ENCODE measurements at regions not wholly inside any gene's neighbourhood (a gene's known extent, or its start where the extent isn't known, plus 50 kb on each side); places are given as distances from the start of the nearest gene placed in this dataset.

- no peak for TF ChIP-seq Cebpa-rat (IDR thresholded peaks at IDR 0.05)
Observed at GRCh38 chr3:135495891-135496290, 469.6 kb upstream of the PPP2R3A start.

GRCh38 chr3:135497979-135498378, 467.5 kb upstream of the PPP2R3A start:
- H3K4me2 ChIP-seq: peak overlapping the region in 7 of 11 experiments; percentile 3 to 55 (median 24); a peak in 8 of 22 replicates

More at GRCh38 chr3:135495891-135496290, 469.6 kb upstream of the PPP2R3A start:
- Histone ChIP-seq H4K20me1 (no peaks in the 10 kb centered on the region), H3K9me3 (replicated peaks in 1 of 11) (peaks cover 0 to 3% (median 0%) of the 10 kb centered on the region in 11 experiments; a peak in 1 of 22 replicates), H3K9ac (no peak overlapping the region), H3K4me3 (no peak overlapping the region), H3K27ac (no peak overlapping the region), H3K4me2 (no peak overlapping the region), H3K36me3 (no peaks in the 10 kb centered on the region), H3K4me1 (peaks cover 0 to 13% (median 6%) of the 10 kb centered on the region in 10 experiments; a peak in 12 of 20 replicates), H3K27me3 (no peaks in the 10 kb centered on the region)

GRCh38 chr3:135499426-135499825, 466.1 kb upstream of the PPP2R3A start:
- H3K36me3 ChIP-seq: no peaks in the 10 kb centered on the region
- H3K27ac ChIP-seq: no peak overlapping the region
- no peaks in the 10 kb centered on the region for H4K20me1 ChIP-seq
- peak overlapping the region in 4 of 11 experiments; percentile 16 to 51 (median 34); a peak in 5 of 22 replicates for H3K4me2 ChIP-seq
- no peak for TF ChIP-seq Cebpa-rat (IDR thresholded peaks at IDR 0.05)
- H3K27me3 ChIP-seq: no peaks in the 10 kb centered on the region
- peaks cover 0 to 3% (median 0%) of the 10 kb centered on the region in 11 experiments; a peak in 1 of 22 replicates for H3K9me3 ChIP-seq (replicated peaks in 1 of 11)
- H3K4me1 ChIP-seq: peaks cover 0 to 13% (median 8%) of the 10 kb centered on the region in 10 experiments; a peak in 12 of 20 replicates
- H3K9ac ChIP-seq: no peak overlapping the region
- no peak overlapping the region for H3K4me3 ChIP-seq

More at GRCh38 chr3:135497979-135498378, 467.5 kb upstream of the PPP2R3A start:
- Histone ChIP-seq H3K27ac (no peak overlapping the region), H3K4me1 (peaks cover 0 to 13% (median 7%) of the 10 kb centered on the region in 10 experiments; a peak in 12 of 20 replicates), H3K9me3 (replicated peaks in 1 of 11) (peaks cover 0 to 3% (median 0%) of the 10 kb centered on the region in 11 experiments; a peak in 1 of 22 replicates), H3K9ac (no peak overlapping the region), H3K36me3 (no peaks in the 10 kb centered on the region), H4K20me1 (no peaks in the 10 kb centered on the region), H3K27me3 (no peaks in the 10 kb centered on the region), H3K4me3 (no peak overlapping the region)
- TF ChIP-seq Cebpa-rat (IDR thresholded peaks at IDR 0.05): no peak

GRCh38 chr3:135500034-135500433, 465.5 kb upstream of the PPP2R3A start:
- peaks cover 0 to 13% (median 8%) of the 10 kb centered on the region in 10 experiments; a peak in 12 of 20 replicates for H3K4me1 ChIP-seq
- no peaks in the 10 kb centered on the region for H3K27me3 ChIP-seq

DNA sequence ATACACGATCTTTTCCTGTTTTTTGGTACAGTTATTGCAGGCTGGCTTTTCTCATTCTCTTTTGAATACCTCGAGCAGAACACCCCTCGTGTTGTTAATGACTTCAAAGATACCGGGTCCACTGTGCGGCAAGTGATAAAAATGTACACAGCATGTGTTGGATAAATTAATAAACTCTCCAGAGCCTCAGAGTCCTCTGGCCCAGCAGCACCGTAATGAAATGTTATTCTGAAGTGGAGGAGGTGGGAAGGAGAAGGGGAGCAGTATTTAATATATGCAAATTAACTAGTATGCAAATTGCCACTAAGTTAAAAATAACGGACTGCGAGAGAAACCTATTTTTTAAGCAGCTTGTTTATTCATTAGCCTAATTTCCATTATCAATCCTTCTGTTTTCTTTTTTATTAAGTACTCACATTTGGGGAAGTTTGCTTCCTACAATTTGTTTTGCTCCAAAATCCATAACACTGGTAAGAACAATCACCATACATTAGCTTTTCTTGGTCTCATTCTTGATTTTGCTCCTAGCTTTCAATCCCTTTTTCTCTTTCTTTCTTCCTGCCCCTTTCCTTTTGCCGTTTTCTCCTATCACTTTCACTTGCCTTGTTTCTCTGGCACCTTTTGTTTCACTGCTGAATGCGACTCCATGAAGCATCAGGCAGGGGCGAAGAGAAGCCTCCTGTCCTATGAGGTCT, 462.3 kb upstream of the PPP2R3A start:
- Histone ChIP-seq H3K4me1 (peaks cover 0 to 13% (median 3%) of the 10 kb centered on the region in 10 experiments; a peak in 12 of 20 replicates), H3K4me2 (no peak overlapping the region), H3K9ac (no peak overlapping the region), H3K27me3 (no peaks in the 10 kb centered on the region), H4K20me1 (no peaks in the 10 kb centered on the region), H3K4me3 (no peak overlapping the region), H3K36me3 (no peaks in the 10 kb centered on the region), H3K27ac (no peak overlapping the region), H3K9me3 (replicated peaks in 1 of 11) (no peaks in the 10 kb centered on the region)
- TF ChIP-seq Cebpa-rat (IDR thresholded peaks at IDR 0.05): no peak

More at GRCh38 chr3:135500034-135500433, 465.5 kb upstream of the PPP2R3A start:
- Histone ChIP-seq H3K9ac (no peak overlapping the region), H3K36me3 (no peaks in the 10 kb centered on the region), H3K4me2 (peak overlapping the region in 5 of 11 experiments; percentile 16 to 51 (median 19); a peak in 7 of 22 replicates), H3K9me3 (replicated peaks in 1 of 11) (peaks cover 0 to 3% (median 0%) of the 10 kb centered on the region in 11 experiments; a peak in 1 of 22 replicates), H3K4me3 (no peak overlapping the region), H4K20me1 (no peaks in the 10 kb centered on the region), H3K27ac (peak overlapping the region in 2 of 11 experiments; percentile 8 to 23; a peak in 2 of 22 replicates)
- no peak for TF ChIP-seq Cebpa-rat (IDR thresholded peaks at IDR 0.05)

- Histone ChIP-seq H3K4me3 (no peak overlapping the region), H3K9me3 (replicated peaks in 1 of 11) (peaks cover 0 to 7% (median under 1%) of the 10 kb centered on the region in 11 experiments; a peak in 6 of 22 replicates), H3K27ac (no peak overlapping the region), H3K36me3 (no peaks in the 10 kb centered on the region), H4K20me1 (no peaks in the 10 kb centered on the region), H3K4me1 (peaks cover 0 to 13% (median 2%) of the 10 kb centered on the region in 10 experiments; a peak in 8 of 20 replicates), H3K4me2 (no peak overlapping the region), H3K9ac (no peak overlapping the region), H3K27me3 (no peaks in the 10 kb centered on the region)
- TF ChIP-seq Cebpa-rat (IDR thresholded peaks at IDR 0.05): no peak
Observed at GRCh38 chr3:135503760-135504686, 461.5 kb upstream of the PPP2R3A start.

GRCh38 chr3:135513106-135514059, 452.1 kb upstream of the PPP2R3A start:
- peak overlapping the region in 5 of 11 experiments; percentile 33 to 84 (median 63); a peak in 9 of 22 replicates for H3K27ac ChIP-seq
- H3K9me3 ChIP-seq (replicated peaks in 1 of 11): peaks cover 0 to 26% (median 5%) of the 10 kb centered on the region in 11 experiments; a peak in 13 of 22 replicates
- no peak for TF ChIP-seq Cebpa-rat (IDR thresholded peaks at IDR 0.05)
- H3K4me2 ChIP-seq: peak overlapping the region in 4 of 11 experiments; percentile 20 to 46 (median 31); a peak in 8 of 22 replicates
- peak overlapping the region in 1 of 11 experiments; percentile 52; a peak in 1 of 22 replicates for H3K9ac ChIP-seq
- no peaks in the 10 kb centered on the region for H3K27me3 ChIP-seq
- no peaks in the 10 kb centered on the region for H3K36me3 ChIP-seq
- no peak overlapping the region for H3K4me3 ChIP-seq
- peaks cover 0 to 33% (median 0%) of the 10 kb centered on the region in 10 experiments; a peak in 8 of 20 replicates for H3K4me1 ChIP-seq
- H4K20me1 ChIP-seq: no peaks in the 10 kb centered on the region
